Skeletal muscle satellite cell (primary cell): ENCODE measurements at regions not wholly inside any gene's neighbourhood (a gene's known extent, or its start where the extent isn't known, plus 50 kb on each side); places are given as distances from the start of the nearest gene placed in this dataset.
"Not testable (repeated sequence)": the region's sequence is repeated elsewhere in the genome, so short reads cannot be mapped to it uniquely, and the experiment has no call there.

Source experiments
- H3K27me3 ChIP-seq: 2 replicates; pipeline ENCODE4 v1.7.0; 2013; ENCODE audit warnings: low read length; ENCODE audit not compliant: control insufficient read depth, insufficient read depth
- H3K36me3 ChIP-seq: 2 replicates; pipeline ENCODE4 v1.7.0; 2013; ENCODE audit warnings: mild to moderate bottlenecking, control low read depth, low read length; ENCODE audit not compliant: insufficient read depth
- H3K4me1 ChIP-seq: 2 replicates; pipeline ENCODE4 v1.7.0; 2013; ENCODE audit warnings: low read length; ENCODE audit not compliant: control insufficient read depth, insufficient read depth
- H3K4me2 ChIP-seq: 2 replicates; pipeline ENCODE4 v1.7.0; 2013; ENCODE audit warnings: mild to moderate bottlenecking, low read length
- H3K4me3 ChIP-seq: 2 replicates; pipeline ENCODE4 v1.7.0; 2013; ENCODE audit warnings: low read length
- H3K9ac ChIP-seq: 2 replicates; pipeline ENCODE4 v1.7.0; 2013; ENCODE audit warnings: mild to moderate bottlenecking, low read depth, low read length, moderate library complexity
- H3K9me3 ChIP-seq: replicated peaks from 2 replicates; pipeline ENCODE4 v1.7.0; 2013; ENCODE audit warnings: mild to moderate bottlenecking, control low read depth, low read length

DNA sequence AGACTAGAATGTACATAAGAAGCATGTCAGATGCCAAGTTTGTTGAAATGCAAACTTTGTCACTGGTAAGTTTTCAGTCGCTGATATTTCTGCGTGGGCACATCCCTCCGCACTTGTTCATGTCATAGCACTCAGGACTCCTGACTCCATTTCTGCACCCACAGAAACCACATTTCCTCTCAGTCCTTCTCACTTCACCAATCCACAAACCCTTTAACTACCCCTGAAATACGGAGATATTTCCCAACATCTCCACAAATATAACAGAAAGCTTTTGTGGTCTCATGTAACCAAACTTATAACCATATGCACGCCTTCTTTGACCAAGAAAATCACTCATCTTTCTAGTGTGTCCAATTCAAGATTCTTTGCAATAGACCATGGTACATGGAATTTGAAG, 276.9 kb upstream of the ERBB4 start:
- Histone ChIP-seq H3K4me3 (no peak overlapping the region), H3K4me2 (no peak overlapping the region), H3K36me3 (no peaks in the 10 kb centered on the region), H3K9me3 (no peaks in the 10 kb centered on the region), H3K27me3 (no peaks in the 10 kb centered on the region), H3K9ac (no peak overlapping the region), H3K4me1 (no peaks in the 10 kb centered on the region)

DNA sequence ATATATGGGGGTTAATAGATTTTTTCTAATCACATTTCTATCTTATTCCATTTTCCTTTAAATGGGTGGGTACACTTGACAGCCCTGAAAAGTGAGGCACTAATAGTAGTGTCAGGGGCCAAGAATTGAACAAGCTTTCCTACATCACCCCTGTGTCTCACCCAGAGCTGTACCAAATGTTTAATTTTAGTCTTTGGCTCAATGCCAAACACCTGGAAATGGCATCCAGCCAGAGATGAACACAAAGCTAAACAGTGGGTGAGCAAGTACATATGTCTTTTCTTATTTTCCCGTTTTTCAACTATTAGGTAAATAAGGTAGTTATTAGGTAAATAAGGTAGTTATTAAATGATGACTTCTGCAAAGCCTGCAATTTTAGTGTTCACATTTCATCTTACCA, 276.3 kb upstream of the ERBB4 start:
- Histone ChIP-seq H3K4me1 (no peaks in the 10 kb centered on the region), H3K9ac (no peak overlapping the region), H3K9me3 (no peaks in the 10 kb centered on the region), H3K4me3 (no peak overlapping the region), H3K4me2 (no peak overlapping the region), H3K27me3 (no peaks in the 10 kb centered on the region), H3K36me3 (no peaks in the 10 kb centered on the region)

DNA sequence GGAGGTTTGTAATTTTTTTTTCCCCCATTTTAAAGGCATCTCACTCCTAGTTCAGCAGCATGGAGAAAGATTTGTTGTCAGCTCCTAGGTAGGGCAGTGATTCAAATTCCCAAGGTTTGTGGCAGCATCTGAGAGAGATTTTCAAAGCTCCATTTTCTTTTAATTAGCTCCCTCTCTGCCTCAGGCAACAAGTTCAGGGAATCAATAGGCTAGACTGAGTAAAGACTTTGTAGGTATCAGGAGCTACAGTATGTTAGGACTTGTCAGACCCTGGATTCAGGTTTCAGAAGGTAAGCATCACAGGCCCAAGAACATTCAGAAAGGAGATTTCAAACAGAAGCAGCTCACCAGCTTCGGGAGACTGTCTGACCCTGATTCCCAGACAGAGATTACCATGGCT, 273.3 kb upstream of the ERBB4 start:
- Histone ChIP-seq H3K9me3 (no peaks in the 10 kb centered on the region), H3K36me3 (no peaks in the 10 kb centered on the region)

DNA sequence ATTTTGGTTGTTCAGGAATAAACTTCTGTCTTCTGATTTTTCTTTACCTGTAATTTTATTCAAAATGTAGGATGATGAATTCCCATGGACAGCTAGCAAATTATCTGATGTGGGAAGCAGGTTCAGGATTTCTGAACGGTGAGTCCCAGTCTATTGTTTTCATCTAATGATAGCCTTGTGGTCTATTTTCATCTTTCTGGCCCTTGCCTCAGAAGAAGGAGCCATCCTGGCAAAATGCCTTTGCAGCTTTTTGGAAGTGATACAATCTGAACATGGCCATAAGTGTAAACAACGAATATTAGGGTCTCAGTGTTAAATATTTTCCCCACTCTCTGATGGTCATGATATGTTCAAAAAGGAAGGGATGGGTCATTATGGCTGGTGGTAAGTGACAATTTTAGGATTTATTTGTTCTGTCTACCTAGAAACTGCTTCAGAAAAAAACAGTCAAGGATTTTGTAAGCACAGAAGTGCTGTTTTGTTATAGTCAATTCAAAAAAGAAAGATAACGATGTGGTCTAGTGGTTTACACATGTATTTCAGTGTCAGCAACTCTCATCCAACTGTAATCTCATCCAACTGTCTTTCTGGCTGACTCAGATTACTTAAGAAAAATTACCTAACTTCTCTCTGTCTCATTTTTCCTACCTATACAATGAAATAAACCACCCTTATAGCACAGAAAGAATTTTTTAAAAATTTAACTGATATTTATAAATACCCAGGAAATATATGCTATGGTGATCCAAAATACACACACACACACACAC, 272.6 kb upstream of the ERBB4 start:
- Histone ChIP-seq H3K9ac (no peak overlapping the region), H3K4me2 (no peak overlapping the region), H3K4me1 (no peaks in the 10 kb centered on the region), H3K9me3 (no peaks in the 10 kb centered on the region), H3K4me3 (no peak overlapping the region), H3K36me3 (no peaks in the 10 kb centered on the region), H3K27me3 (no peaks in the 10 kb centered on the region)

More for the DNA sequence above, 273.3 kb upstream of the ERBB4 start:
- Histone ChIP-seq H3K4me2 (no peak overlapping the region), H3K27me3 (no peaks in the 10 kb centered on the region), H3K4me1 (no peaks in the 10 kb centered on the region), H3K9ac (no peak overlapping the region), H3K4me3 (no peak overlapping the region)

DNA sequence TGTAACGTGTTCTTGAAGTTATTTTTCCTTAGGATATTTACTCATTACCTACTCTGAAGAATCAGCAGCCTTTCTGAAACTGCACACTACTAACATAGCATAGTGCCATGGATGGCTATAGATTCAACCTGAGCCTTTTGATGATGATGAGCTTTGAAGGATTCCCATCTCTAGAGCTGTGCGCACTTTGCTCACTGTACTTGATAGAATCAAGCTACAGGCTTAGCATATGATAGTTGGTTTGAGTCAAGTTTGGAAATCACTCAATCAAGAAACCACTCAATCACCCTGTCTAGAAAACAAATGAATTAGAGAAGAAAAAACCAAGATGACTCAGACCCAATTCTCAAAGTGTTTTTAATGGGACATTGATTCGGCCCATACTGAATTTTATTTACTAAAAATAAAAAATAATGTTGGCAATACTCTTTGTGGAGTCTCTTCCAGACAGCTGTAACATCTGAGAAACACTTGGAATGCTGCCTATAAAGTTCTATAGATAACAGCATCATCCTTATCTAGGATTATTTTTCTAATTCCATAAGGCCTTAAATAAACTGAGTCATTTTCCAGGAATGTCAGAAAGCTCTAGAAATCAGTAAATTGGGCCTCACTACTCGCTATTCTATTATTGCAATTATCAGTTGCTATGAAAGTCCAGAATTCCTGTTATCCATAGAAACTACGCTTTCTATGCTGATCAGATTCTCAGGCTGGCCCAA, 259.0 kb upstream of the ERBB4 start:
- no peaks in the 10 kb centered on the region for H3K9me3 ChIP-seq
- no peak overlapping the region for H3K9ac ChIP-seq
- no peak overlapping the region for H3K4me3 ChIP-seq
- H3K36me3 ChIP-seq = no peaks in the 10 kb centered on the region
- H3K4me1 ChIP-seq = peaks cover 6% of the 10 kb centered on the region
- H3K4me2 ChIP-seq = no peak overlapping the region
- no peaks in the 10 kb centered on the region for H3K27me3 ChIP-seq

DNA sequence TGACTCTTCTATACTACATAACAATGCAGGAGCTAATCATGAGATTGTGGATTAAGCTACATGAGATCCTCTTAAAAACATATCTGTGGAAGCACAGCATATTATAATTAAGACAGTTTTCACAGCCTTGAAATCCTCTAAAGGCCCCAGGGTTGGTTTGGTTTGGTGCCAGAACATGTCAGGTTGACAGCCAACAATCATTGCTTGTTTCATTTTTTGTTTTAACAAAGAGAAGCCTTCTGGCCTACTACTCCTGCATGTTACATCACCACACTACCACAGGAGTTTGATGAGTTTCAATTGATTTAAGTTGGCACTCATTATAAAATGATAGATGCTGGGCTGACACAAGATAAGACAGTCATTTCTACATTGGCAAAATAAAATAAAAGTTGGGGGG, 255.9 kb upstream of the ERBB4 start:
- Histone ChIP-seq H3K4me1 (peaks cover 6% of the 10 kb centered on the region), H3K9me3 (no peaks in the 10 kb centered on the region), H3K36me3 (no peaks in the 10 kb centered on the region), H3K27me3 (no peaks in the 10 kb centered on the region), H3K9ac (no peak overlapping the region), H3K4me2 (no peak overlapping the region), H3K4me3 (no peak overlapping the region)

DNA sequence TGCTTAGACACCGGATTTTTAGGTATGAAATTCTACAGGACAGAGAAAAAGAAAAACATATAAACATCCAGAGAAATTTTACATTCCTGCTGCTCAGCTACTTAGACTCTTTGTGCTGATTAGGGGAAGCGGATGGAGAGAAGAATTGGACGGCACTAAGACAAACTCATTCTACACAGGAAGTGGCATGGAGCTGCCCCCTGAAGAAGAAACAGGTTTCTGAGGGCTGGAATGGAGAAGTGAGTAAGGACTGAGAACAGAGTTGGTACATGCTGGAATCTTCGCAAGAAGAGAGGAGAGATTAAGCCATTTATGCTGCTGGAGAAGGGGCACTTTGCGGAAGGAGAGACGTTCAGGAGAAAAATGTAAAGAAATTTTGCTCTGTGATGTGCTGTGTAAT, 253.0 kb upstream of the ERBB4 start:
- H3K36me3 ChIP-seq = no peaks in the 10 kb centered on the region
- H3K4me1 ChIP-seq = no peaks in the 10 kb centered on the region
- H3K4me2 ChIP-seq = no peak overlapping the region
- no peaks in the 10 kb centered on the region for H3K27me3 ChIP-seq
- H3K9ac ChIP-seq = no peak overlapping the region
- no peak overlapping the region for H3K4me3 ChIP-seq
- H3K9me3 ChIP-seq = no peaks in the 10 kb centered on the region

DNA sequence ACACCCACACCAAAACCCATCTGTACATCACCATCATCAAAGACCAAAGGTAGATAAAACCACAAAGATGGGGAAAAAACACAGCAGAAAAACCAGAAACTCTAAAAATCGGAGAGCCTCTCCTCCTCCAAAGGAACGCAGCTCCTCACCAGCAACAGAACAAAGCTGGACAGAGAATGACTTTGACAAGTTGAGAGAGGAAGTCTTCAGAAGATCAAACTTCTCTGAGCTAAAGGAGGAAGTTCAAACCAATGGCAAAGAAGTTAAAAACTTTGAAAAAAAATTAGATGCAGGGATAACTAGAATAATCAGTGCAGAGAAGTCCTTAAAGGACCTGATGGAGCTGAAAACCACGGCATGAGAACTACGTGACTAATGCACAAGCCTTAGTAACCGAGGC, 247.5 kb upstream of the ERBB4 start:
- H3K4me3 ChIP-seq, H3K4me2 ChIP-seq, H3K9ac ChIP-seq, H3K36me3 ChIP-seq, H3K27me3 ChIP-seq, H3K9me3 ChIP-seq, H3K4me1 ChIP-seq: not testable (repeated sequence)

DNA sequence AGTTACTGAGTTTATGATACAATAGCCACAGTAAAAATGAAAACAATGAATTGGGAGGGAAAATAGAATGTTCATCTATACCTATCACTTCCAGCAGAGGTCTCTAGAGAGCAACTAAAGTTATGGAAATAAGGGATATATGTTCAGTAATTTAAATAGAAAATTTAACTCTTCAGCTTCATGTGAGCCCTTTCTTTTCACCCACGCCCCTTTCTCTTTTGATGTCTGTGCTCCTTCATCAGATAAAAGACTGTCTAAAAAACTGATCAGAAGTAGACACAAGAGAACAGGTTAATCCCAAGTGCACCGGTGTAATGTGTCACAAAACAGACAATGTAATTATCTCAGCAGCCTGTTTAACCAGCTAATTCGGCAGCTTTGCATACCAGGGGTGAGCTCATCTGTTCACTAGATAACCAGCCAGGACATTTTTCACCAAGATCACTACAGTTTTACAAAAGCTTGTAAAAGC, 238.5 kb upstream of the ERBB4 start:
- Histone ChIP-seq H3K4me2 (peak overlapping the region; percentile 76), H3K9me3 (no peaks in the 10 kb centered on the region), H3K4me3 (peak overlapping the region; percentile 47), H3K27me3 (no peaks in the 10 kb centered on the region), H3K9ac (peak overlapping the region; percentile 24), H3K4me1 (peaks cover 6% of the 10 kb centered on the region), H3K36me3 (no peaks in the 10 kb centered on the region)

DNA sequence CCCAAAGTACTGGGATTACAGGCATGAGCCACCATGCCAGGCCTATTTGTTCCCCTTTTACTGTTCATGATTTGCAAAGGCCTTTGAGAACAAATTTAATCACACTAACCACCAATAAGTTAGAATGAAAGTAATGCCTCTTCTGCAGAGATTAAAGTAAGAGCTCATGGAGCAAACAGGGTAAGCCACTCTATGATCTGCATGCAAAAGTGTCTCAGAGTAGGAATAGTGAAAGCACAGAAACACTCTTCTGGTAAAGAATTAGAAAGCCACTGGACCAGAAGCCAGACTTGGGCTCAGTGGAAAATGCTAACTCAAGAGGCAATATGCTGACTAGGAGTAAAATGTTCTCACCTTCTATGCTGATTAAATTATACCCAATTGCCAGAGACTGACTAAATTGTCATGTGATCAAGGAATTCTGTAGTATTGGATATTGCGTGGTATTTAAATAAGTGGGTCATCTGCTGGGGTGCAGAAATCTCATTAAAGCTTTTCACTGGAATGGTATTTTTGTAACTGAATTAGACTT, 235.3 kb upstream of the ERBB4 start:
- H3K4me2 ChIP-seq = no peak overlapping the region

DNA sequence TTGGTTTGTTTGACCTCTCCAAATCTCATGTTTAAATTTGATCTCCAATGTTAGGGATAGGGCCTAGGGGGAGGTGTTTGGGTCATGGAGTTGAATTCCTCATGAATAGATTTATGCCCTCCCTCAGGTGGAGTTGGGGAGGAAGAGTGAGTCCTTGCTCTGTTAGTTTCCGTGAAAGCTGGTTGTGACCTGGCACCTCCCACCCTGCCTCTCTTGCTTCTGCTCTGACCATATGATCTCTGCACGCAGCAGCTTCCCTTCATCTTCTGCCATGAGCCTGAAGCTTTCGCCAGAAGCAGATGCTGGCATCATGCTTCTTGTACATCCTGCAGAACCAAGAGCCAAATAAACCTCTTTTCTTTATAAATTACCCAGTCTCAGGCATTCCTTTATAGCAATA, 231.6 kb upstream of the ERBB4 start:
- H3K4me1 ChIP-seq = no peaks in the 10 kb centered on the region
- no peaks in the 10 kb centered on the region for H3K27me3 ChIP-seq
- no peak overlapping the region for H3K4me2 ChIP-seq
- H3K9ac ChIP-seq = no peak overlapping the region
- H3K9me3 ChIP-seq = no peaks in the 10 kb centered on the region
- H3K4me3 ChIP-seq = no peak overlapping the region
- no peaks in the 10 kb centered on the region for H3K36me3 ChIP-seq

More for the DNA sequence above, 235.3 kb upstream of the ERBB4 start:
- Histone ChIP-seq H3K4me1 (peaks cover 6% of the 10 kb centered on the region), H3K27me3 (no peaks in the 10 kb centered on the region), H3K36me3 (no peaks in the 10 kb centered on the region), H3K4me3 (no peak overlapping the region), H3K9ac (no peak overlapping the region), H3K9me3 (no peaks in the 10 kb centered on the region)
